Muscle of leg (tissue), 3 donors: ENCODE measurements at regions not wholly inside any gene's neighbourhood (a gene's known extent, or its start where the extent isn't known, plus 50 kb on each side); places are given as distances from the start of the nearest gene placed in this dataset.

Source experiments
- DNase-seq: peaks from one replicate; pipeline ENCODE4 v3.0.0; 2013
- H3K27ac ChIP-seq: one replicate; pipeline ENCODE4 v1.5.1; 2013; ENCODE audit warnings: mild to moderate bottlenecking, low read length, control low read depth
- H3K27me3 ChIP-seq: one replicate; pipeline ENCODE4 v1.6.1; 2013; ENCODE audit warnings: low read length; ENCODE audit not compliant: control insufficient read depth, insufficient read depth
- H3K36me3 ChIP-seq: one replicate; pipeline ENCODE4 v1.6.1; 2013; ENCODE audit warnings: low read length; ENCODE audit not compliant: control insufficient read depth, insufficient read depth
- H3K4me1 ChIP-seq: one replicate; pipeline ENCODE4 v1.6.1; 2013; ENCODE audit warnings: low read length; ENCODE audit not compliant: control insufficient read depth, insufficient read depth
- H3K4me3 ChIP-seq: one replicate; pipeline ENCODE4 v1.5.1; 2013; ENCODE audit warnings: low read length, control low read depth
- H3K9me3 ChIP-seq: replicated peaks from 2 replicates; pipeline ENCODE4 v1.6.1; 2013; ENCODE audit warnings: low read depth, low read length; ENCODE audit not compliant: control insufficient read depth
- WGBS: methylation state at CpG from one replicate; pipeline ENCODE4 v1.1.5; 2013; ENCODE audit warnings: missing lambda C conversion rate; ENCODE audit not compliant: insufficient coverage; 5-methylcytosine and 5-hydroxymethylcytosine counted together

GRCh38 chr3:102741105-102741504, 306.3 kb downstream of the ZPLD1 start:
- no peak for DNase-seq
- H3K27ac ChIP-seq, result no peak overlapping the region
- H3K4me1 ChIP-seq, result no peaks in the 10 kb centered on the region
- H3K27me3 ChIP-seq, result no peaks in the 10 kb centered on the region
- WGBS, result 76% methylated on average over 6 of the region's 6 CpGs
- no peaks in the 10 kb centered on the region for H3K9me3 ChIP-seq
- no peaks in the 10 kb centered on the region for H3K36me3 ChIP-seq
- H3K4me3 ChIP-seq, result no peak overlapping the region

- H3K36me3 ChIP-seq, result no peaks in the 10 kb centered on the region
- H3K9me3 ChIP-seq, result no peaks in the 10 kb centered on the region
- no CpG with 5 or more reads among the region's 6 CpGs for WGBS
- no peaks in the 10 kb centered on the region for H3K27me3 ChIP-seq
- DNase-seq, result no peak
- no peaks in the 10 kb centered on the region for H3K4me1 ChIP-seq
- H3K27ac ChIP-seq, result no peak overlapping the region
- no peak overlapping the region for H3K4me3 ChIP-seq
These were observed 306.9 kb downstream of the ZPLD1 start for GRCh38 chr3:102741694-102742093.

- no peak overlapping the region for H3K27ac ChIP-seq
- no peak overlapping the region for H3K4me3 ChIP-seq
- H3K36me3 ChIP-seq, result no peaks in the 10 kb centered on the region
- H3K9me3 ChIP-seq, result no peaks in the 10 kb centered on the region
- DNase-seq, result no peak
- H3K27me3 ChIP-seq, result no peaks in the 10 kb centered on the region
- H3K4me1 ChIP-seq, result no peaks in the 10 kb centered on the region
- WGBS, result no CpG with 5 or more reads among the region's 4 CpGs
These were observed 311.1 kb downstream of the ZPLD1 start for GRCh38 chr3:102745881-102746280.

- no peak for DNase-seq
- Histone ChIP-seq H3K36me3 (no peaks in the 10 kb centered on the region), H3K4me3 (no peak overlapping the region), H3K27me3 (no peaks in the 10 kb centered on the region), H3K27ac (no peak overlapping the region), H3K4me1 (no peaks in the 10 kb centered on the region), H3K9me3 (no peaks in the 10 kb centered on the region)
- 38% methylated on average over 1 of the region's 4 CpGs for WGBS
These were observed 312.8 kb downstream of the ZPLD1 start for GRCh38 chr3:102747611-102748010.

GRCh38 chr3:102748646-102749045, 313.8 kb downstream of the ZPLD1 start:
- Histone ChIP-seq H3K4me3 (no peak overlapping the region), H3K4me1 (no peaks in the 10 kb centered on the region), H3K9me3 (no peaks in the 10 kb centered on the region), H3K27me3 (no peaks in the 10 kb centered on the region), H3K27ac (no peak overlapping the region), H3K36me3 (no peaks in the 10 kb centered on the region)
- DNase-seq, result no peak

- no peak for DNase-seq
- H3K4me1 ChIP-seq, result no peaks in the 10 kb centered on the region
- no peak overlapping the region for H3K4me3 ChIP-seq
- WGBS, result no CpG with 5 or more reads among the region's 2 CpGs
- H3K27me3 ChIP-seq, result no peaks in the 10 kb centered on the region
- no peak overlapping the region for H3K27ac ChIP-seq
- no peaks in the 10 kb centered on the region for H3K9me3 ChIP-seq
- H3K36me3 ChIP-seq, result no peaks in the 10 kb centered on the region
These were observed 315.5 kb downstream of the ZPLD1 start for GRCh38 chr3:102750322-102750721.

- H3K9me3 ChIP-seq, result no peaks in the 10 kb centered on the region
- DNase-seq, result no peak
- no peaks in the 10 kb centered on the region for H3K27me3 ChIP-seq
- no peaks in the 10 kb centered on the region for H3K4me1 ChIP-seq
- H3K36me3 ChIP-seq, result no peaks in the 10 kb centered on the region
- no peak overlapping the region for H3K4me3 ChIP-seq
- no peak overlapping the region for H3K27ac ChIP-seq
These were observed 319.1 kb downstream of the ZPLD1 start for GRCh38 chr3:102753901-102754300.

GRCh38 chr3:102756706-102757105, 321.9 kb downstream of the ZPLD1 start:
- Histone ChIP-seq H3K9me3 (no peaks in the 10 kb centered on the region), H3K27me3 (no peaks in the 10 kb centered on the region), H3K4me3 (no peak overlapping the region), H3K27ac (no peak overlapping the region), H3K36me3 (no peaks in the 10 kb centered on the region), H3K4me1 (no peaks in the 10 kb centered on the region)
- WGBS, result no CpG with 5 or more reads among the region's 2 CpGs
- no peak for DNase-seq

- no peak for DNase-seq
- no peaks in the 10 kb centered on the region for H3K27me3 ChIP-seq
- no peaks in the 10 kb centered on the region for H3K9me3 ChIP-seq
- no peak overlapping the region for H3K27ac ChIP-seq
- WGBS, result no CpG with 5 or more reads among the region's 2 CpGs
- no peak overlapping the region for H3K4me3 ChIP-seq
- no peaks in the 10 kb centered on the region for H3K36me3 ChIP-seq
- no peaks in the 10 kb centered on the region for H3K4me1 ChIP-seq
These were observed 323.1 kb downstream of the ZPLD1 start for GRCh38 chr3:102757950-102758349.

- no peaks in the 10 kb centered on the region for H3K4me1 ChIP-seq
- DNase-seq, result no peak
- H3K4me3 ChIP-seq, result no peak overlapping the region
- H3K27ac ChIP-seq, result no peak overlapping the region
- no CpG with 5 or more reads among the region's 2 CpGs for WGBS
- no peaks in the 10 kb centered on the region for H3K36me3 ChIP-seq
- no peaks in the 10 kb centered on the region for H3K27me3 ChIP-seq
- no peaks in the 10 kb centered on the region for H3K9me3 ChIP-seq
These were observed 327.0 kb downstream of the ZPLD1 start for GRCh38 chr3:102761766-102762165.

GRCh38 chr3:102790747-102791325, 356.0 kb downstream of the ZPLD1 start:
- Histone ChIP-seq H3K27me3 (no peaks in the 10 kb centered on the region), H3K9me3 (no peaks in the 10 kb centered on the region), H3K27ac (no peak overlapping the region), H3K4me3 (no peak overlapping the region), H3K4me1 (no peaks in the 10 kb centered on the region), H3K36me3 (no peaks in the 10 kb centered on the region)
- WGBS, result no CpG with 5 or more reads among the region's 3 CpGs
- no peak for DNase-seq
